ENCODE measurements at regions not wholly inside any gene's neighbourhood (a gene's known extent, or its start where the extent isn't known, plus 50 kb on each side); places are given as distances from the start of the nearest gene placed in this dataset.

GRCh38 chr5:5826911-5827310, 404.4 kb downstream of the ICE1 start:
- no peak for DNase-seq

DNA sequence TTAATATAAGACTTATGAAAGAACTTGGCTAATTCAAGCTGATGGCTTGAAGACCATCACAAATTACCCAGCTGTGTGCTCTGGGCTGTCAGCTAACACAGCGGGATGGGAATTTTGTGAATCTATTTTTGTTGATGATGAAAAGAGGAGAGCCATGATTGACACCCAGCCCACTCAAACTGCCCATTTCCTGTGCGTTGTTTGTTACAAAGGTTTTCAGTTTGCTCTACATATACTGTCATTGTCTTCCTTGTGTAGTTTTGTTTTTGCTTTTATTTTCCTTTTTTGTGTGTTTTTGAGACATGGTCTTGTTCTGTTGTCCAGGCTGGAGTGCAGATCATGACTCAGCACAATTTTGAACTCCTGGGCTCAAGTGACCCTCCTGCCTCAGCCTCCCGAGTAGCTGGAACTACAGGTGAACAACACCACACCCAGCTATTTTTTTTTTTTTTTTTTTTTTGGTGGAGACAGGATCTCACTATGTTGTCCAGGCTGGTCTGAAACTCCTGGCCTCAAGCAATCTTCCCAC, 400.3 kb downstream of the ICE1 start:
- no peak for DNase-seq

GRCh38 chr5:5816960-5817359, 394.5 kb downstream of the ICE1 start:
- DNase-seq = no peak

- no peak for DNase-seq
Observed at GRCh38 chr5:5813441-5813840, 391.0 kb downstream of the ICE1 start.

- no peak for DNase-seq
Observed at GRCh38 chr5:5810461-5810860, 388.0 kb downstream of the ICE1 start.

DNA sequence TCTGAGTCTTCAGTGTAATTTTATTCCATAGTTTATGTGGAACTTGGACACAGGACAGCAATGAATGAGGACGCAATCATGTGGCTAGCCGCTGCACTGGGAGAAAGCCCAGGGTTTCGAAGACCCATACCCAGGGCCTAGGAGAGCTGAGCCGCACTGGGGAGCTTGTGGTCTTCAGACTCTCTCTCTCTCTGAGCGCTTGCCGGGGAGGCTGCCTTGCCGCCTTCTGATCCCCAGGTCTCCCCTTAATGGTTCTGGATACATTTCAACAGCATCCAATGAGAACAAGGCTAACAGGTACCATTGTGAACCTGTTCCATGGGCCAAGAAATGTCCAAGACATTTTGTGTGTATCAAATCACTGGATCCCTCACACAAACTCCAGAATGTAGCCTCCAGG, 383.4 kb downstream of the ICE1 start:
- no peak for DNase-seq

DNA sequence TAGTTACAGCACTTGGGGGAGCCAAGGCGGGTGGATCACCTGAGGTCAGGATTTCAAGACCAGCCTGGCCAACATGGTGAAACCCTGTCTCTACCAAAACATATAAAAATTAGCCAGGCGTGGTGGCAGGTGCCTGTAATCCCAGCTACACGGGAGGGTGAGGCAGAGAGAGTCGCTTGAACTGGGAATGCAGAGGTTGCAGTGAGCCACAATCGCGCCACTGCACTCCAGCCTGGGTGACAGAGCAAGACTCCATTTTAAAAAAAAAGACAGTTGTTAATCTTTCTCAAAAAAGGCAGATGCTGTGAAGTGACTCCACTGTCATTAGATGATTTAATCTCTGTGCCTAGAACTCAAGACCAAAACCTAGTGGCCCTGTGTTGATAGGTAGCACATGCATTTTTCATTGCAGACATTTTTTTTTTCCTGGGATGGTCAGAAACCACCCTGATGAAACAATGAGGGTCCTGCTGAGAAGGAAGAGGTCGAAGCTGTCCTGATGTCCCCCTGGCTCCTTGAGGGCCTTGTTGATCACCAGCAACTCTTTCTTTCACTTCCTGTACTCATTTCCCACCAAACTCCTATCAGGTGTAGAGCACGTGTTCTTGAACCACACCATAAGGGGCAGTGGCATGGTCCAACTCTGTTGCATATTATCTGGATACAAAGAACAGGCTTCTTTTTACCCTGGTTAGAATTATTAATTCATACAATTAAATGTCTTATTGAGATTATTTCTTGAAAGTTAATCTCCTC, 382.2 kb downstream of the ICE1 start:
- no peak for DNase-seq

- no peak for DNase-seq
Observed at GRCh38 chr5:5800801-5801761, 378.6 kb downstream of the ICE1 start.

- DNase-seq = no peak
Observed at GRCh38 chr5:5799826-5800225, 377.3 kb downstream of the ICE1 start.

GRCh38 chr5:5799229-5799628, 376.8 kb downstream of the ICE1 start:
- no peak for DNase-seq

GRCh38 chr5:5798462-5798861, 376.0 kb downstream of the ICE1 start:
- DNase-seq = no peak

DNA sequence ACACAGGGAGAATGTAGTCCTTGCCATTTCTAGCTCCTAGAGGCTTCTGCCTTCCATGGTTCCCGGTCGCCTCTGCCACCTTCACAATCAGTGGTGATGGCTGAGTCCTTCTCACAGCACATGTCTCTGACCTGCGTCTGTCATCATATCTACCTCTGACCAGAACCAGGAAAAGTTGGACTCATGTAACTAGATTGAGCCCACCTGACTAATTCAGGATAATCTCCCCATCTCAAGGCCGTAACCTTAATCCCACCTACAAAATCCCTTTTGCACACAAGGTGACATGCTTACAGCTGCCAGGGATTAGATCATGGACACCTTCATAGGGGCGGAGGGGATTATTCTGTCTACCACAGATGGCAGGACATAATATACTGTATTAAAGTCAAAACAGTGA, 375.6 kb downstream of the ICE1 start:
- DNase-seq = no peak

- no peak for DNase-seq
Observed at GRCh38 chr5:5795074-5795771, 372.7 kb downstream of the ICE1 start.

- no peak for DNase-seq
Observed at GRCh38 chr5:5794118-5794560, 371.7 kb downstream of the ICE1 start.

- no peak for DNase-seq
Observed at GRCh38 chr5:5793242-5794117, 371.0 kb downstream of the ICE1 start.

GRCh38 chr5:5792106-5792505, 369.6 kb downstream of the ICE1 start:
- no peak for DNase-seq

- DNase-seq = no peak
Observed at GRCh38 chr5:5788793-5789192, 366.3 kb downstream of the ICE1 start.

DNA sequence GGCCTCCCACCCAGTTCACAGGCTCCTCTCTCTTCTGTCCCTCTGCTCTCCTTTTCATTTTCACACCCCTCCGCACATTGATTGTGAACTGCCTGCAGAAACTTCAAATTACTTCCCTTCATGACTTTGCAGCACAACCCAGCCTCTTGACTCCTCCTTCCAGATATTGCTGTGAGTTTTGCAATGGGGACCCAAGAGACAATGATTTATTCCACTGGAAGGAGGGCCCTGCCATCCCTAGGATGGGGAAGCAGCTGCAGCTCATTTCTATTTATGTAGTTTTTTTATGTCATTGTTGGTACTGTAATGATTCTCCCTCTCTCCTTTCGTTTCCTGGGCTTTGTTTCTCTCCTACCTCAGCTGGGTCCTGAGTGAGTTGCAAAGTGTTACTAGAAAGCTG, 364.9 kb downstream of the ICE1 start:
- DNase-seq = no peak

DNA sequence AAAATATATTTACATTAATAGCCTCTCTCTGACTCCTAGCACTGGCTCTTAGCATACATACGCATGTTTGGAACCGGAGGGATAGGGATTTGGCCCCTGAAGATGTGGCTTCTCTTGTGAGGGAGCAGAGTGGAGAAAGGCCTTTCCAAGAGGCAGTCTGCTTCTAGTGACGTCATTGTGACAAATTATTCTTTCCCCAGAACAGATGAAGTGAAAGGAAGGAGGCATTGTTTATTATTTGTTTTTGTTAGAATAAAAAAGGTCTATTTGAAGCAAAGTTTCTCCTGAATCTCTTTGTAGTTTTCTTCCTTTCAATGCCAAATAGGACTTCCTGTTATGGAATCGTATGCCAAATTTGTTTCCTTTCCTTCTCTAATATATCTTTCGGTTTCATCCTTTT, 361.6 kb downstream of the ICE1 start:
- no peak for DNase-seq

DNA sequence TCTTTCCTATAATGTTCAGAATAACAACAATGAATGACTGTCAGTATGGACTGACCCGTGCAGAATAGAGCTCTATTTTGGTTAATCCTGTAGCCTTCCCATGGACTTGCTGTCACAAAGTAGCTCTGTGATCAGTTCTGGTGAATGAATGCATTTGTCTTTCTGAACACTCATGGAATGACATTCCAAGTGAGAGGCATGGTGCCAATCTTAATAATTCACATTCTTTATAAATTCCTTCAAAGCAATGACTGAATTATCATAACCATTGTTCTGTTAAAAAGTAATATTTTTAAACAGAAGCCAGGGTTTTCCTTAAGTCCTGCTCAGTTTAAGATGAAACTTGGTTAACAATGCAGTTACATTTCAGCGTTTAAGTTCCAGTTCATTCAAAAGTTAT, 360.5 kb downstream of the ICE1 start:
- no peak for DNase-seq

DNA sequence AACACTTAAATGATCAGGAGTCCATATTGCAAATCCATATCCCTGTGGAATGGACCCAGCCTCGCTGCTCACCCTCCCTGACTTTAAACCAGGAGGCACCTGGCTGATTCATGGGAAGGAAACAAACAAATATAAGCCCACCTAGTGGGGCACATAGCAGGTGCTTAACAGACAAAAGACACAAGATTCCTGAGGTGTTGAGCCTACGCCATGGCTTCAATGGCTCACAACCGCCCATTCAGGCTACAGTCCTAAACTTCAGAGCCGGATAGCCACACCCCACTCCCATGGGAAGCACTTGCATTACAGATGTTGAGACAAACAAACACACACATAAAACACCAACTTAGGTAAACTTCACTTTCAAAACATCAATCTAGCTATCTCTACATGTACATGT, 359.9 kb downstream of the ICE1 start:
- DNase-seq = no peak

DNA sequence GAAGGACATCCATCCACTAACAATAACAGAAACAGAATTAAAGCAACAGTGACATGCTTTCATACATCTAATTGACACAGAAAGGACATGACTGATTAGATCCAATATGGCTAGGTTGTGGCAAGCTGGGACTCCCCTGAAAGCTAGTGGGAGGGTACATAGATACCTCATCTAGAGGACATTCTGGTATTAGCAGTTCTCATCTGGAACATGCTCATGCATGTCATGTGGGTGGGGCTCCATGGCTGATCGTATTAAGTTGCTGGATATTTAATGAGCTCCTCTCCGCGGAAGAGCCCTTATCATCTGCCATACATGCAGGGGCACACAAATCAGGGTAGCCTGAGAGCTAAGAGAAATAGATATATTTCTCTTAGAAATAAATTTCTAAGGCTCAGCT, 358.9 kb downstream of the ICE1 start:
- no peak for DNase-seq
